HG03066 (cell line): ENCODE measurements at regions not wholly inside any gene's neighbourhood (a gene's known extent, or its start where the extent isn't known, plus 50 kb on each side); places are given as distances from the start of the nearest gene placed in this dataset.

ENCODE experiments used
- ATAC-seq: cut with Tn5 transposase; IDR thresholded peaks from one replicate; pipeline ENCODE4 v1.9.1; 2021; ENCODE audit warnings: low read depth; ENCODE audit not compliant: unreplicated experiment

- no peak for ATAC-seq
Measured at GRCh38 chr4:74610491-74610890, 165.6 kb downstream of the AREG start.

GRCh38 chr4:74612837-74613236 lies 167.9 kb downstream of the AREG start:
- ATAC-seq, result no peak

GRCh38 chr4:74613266-74613665 lies 168.3 kb downstream of the AREG start:
- no peak for ATAC-seq

GRCh38 chr4:74615411-74615810 lies 170.5 kb downstream of the AREG start:
- no peak for ATAC-seq

GRCh38 chr4:74618166-74618565 lies 173.2 kb downstream of the AREG start:
- no peak for ATAC-seq

- ATAC-seq, result no peak
Measured at GRCh38 chr4:74618659-74619058, 173.7 kb downstream of the AREG start.

GRCh38 chr4:74619931-74620702 lies 174.2 kb downstream of the BTC start:
- ATAC-seq, result no peak

GRCh38 chr4:74621616-74622015 lies 172.7 kb downstream of the BTC start:
- ATAC-seq, result no peak

- peak; percentile 81 for ATAC-seq
Measured at GRCh38 chr4:74623041-74623440, 171.3 kb downstream of the BTC start.

- ATAC-seq, result no peak
Measured at GRCh38 chr4:74624351-74625151, 169.8 kb downstream of the BTC start.

- ATAC-seq, result no peak
Measured at GRCh38 chr4:74625981-74626380, 168.3 kb downstream of the BTC start.

GRCh38 chr4:74627093-74627492 lies 167.2 kb downstream of the BTC start:
- ATAC-seq, result no peak

GRCh38 chr4:74627504-74627903 lies 166.8 kb downstream of the BTC start:
- ATAC-seq, result no peak

- no peak for ATAC-seq
Measured at GRCh38 chr4:74628852-74629620, 165.3 kb downstream of the BTC start.

GRCh38 chr4:74630551-74630950 lies 163.8 kb downstream of the BTC start:
- no peak for ATAC-seq

GRCh38 chr4:74631338-74631737 lies 163.0 kb downstream of the BTC start:
- ATAC-seq, result no peak

GRCh38 chr4:74631988-74632387 lies 162.3 kb downstream of the BTC start:
- no peak for ATAC-seq

GRCh38 chr4:74632634-74633033 lies 161.7 kb downstream of the BTC start:
- ATAC-seq, result no peak

GRCh38 chr4:74635074-74635473 lies 159.2 kb downstream of the BTC start:
- no peak for ATAC-seq

GRCh38 chr4:74635490-74636123 lies 158.7 kb downstream of the BTC start:
- no peak for ATAC-seq

- no peak for ATAC-seq
Measured at GRCh38 chr4:74638001-74638400, 156.3 kb downstream of the BTC start.
